GM10248 (cell line): ENCODE measurements at regions not wholly inside any gene's neighbourhood (a gene's known extent, or its start where the extent isn't known, plus 50 kb on each side); places are given as distances from the start of the nearest gene placed in this dataset.

ENCODE experiments used
- CTCF ChIA-PET: fragments of 300-600 bp; sonication (Branson Sonifier 250); formaldehyde crosslinking; extraction: SDS; loops from one replicate; lab custom pipeline; 2021; ENCODE audit warnings: antibody characterized with exemption; lab: Yijun Ruan, JAX
- POLR2A ChIA-PET: fragments of 350-650 bp; sonication (Branson Sonifier 250); formaldehyde crosslinking; extraction: SDS; loops from one replicate; lab custom pipeline; 2020; ENCODE audit warnings: antibody characterized with exemption; lab: Yijun Ruan, JAX
- DNase-seq: peaks from one replicate; pipeline ENCODE4 v3.0.0; 2012; ENCODE audit errors: extremely low spot score
- TF ChIP-seq, protein P1 (sequence below): IDR thresholded peaks from 2 replicates; pipeline ENCODE4 v1.5.1; 2012; ENCODE audit warnings: mild to moderate bottlenecking, low read depth; ENCODE audit errors: extremely low read depth, missing control alignments, control extremely low read depth

DNA sequence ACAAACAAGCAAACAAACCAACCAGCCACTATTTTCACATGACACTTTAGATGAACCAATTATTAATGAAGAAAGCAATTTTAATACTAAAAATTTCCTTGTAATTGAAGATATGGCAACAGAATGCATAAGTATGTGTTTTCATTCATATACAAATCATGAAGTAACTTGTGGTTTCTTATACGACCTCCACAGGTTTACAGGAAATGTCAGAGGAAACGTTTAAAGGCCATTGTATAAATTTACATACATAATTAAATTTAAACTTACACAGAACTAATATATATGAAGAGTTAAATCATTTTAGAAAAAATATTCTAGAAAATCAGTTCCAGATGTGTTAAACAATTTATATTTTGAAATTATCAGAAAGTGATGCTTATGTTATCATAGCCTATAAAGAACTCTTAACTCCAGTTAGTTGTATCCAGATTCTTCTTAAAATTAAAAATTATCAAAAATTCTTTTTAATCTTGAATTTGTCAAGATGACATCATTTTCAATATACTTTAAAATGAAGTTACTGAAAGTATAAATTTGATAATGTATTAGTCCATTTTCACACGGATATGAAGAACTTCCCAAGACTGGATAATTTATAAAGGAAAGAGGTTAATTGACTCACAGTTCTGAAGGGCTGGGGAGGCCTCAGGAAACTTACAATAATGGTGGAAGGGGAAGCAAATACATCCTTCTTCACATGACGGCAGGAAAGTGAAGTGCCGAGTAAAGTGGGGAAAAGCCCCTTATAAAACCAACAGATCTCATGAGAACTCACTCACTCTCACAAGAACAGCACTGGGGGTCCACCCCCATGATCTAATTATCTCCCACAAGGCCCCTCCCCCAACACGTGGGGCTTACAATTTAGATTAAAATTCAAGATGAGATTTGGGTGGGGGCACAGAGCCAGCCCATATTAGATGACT is 192.0 kb downstream of the PIK3R1 start:
- no peak for DNase-seq
- ChIA-PET POLR2A (no interaction called here), CTCF (interaction anchor here (0.9 to 1.5 kb wide), 3 partner anchors 12 to 42 kb away, joined by 3 to 6 read pairs (median 4); no protein-coding TSS in a partner anchor)
- TF ChIP-seq, protein P1, sequence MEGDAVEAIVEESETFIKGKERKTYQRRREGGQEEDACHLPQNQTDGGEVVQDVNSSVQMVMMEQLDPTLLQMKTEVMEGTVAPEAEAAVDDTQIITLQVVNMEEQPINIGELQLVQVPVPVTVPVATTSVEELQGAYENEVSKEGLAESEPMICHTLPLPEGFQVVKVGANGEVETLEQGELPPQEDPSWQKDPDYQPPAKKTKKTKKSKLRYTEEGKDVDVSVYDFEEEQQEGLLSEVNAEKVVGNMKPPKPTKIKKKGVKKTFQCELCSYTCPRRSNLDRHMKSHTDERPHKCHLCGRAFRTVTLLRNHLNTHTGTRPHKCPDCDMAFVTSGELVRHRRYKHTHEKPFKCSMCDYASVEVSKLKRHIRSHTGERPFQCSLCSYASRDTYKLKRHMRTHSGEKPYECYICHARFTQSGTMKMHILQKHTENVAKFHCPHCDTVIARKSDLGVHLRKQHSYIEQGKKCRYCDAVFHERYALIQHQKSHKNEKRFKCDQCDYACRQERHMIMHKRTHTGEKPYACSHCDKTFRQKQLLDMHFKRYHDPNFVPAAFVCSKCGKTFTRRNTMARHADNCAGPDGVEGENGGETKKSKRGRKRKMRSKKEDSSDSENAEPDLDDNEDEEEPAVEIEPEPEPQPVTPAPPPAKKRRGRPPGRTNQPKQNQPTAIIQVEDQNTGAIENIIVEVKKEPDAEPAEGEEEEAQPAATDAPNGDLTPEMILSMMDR: no peak

- TF ChIP-seq, protein P1: no peak
- no peak for DNase-seq
- ChIA-PET POLR2A (no interaction called here), CTCF (interaction anchor here (0.8 to 1.5 kb wide), 5 partner anchors 9 to 43 kb away, joined by 3 to 6 read pairs (median 4); no protein-coding TSS in a partner anchor)
These were observed 192.9 kb downstream of the PIK3R1 start for GRCh38 chr5:68408345-68408871.

DNA sequence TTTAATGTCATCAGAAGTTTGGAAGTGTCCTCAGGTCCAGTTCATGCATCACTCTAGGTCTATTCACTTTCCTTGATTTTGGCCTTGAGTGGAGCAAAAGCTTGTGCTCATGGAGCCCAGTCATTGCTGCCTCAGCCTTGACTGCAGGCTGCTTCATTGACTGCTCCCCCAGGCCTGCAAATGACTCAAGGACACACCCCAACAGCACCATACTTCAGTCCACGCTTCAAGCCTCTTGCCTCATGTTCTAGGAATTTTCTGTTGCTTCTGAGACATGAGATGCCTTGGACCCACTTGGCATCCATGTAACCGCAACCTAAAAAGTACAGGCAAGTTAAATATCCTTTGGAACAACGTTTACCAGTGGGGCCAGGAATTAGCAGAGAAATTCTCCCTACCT is 193.7 kb downstream of the PIK3R1 start:
- no peak for DNase-seq
- POLR2A ChIA-PET: no interaction called here
- CTCF ChIA-PET: interaction anchor here (1.0 to 1.5 kb wide), 3 partner anchors 8 to 14 kb away, joined by 4 to 6 read pairs (median 4); no protein-coding TSS in a partner anchor
- TF ChIP-seq, protein P1: no peak

- TF ChIP-seq, protein P1: no peak
- DNase-seq: no peak
- CTCF ChIA-PET: interaction anchor here (1.0 to 1.4 kb wide), 3 partner anchors 9 to 79 kb away, joined by 3 to 4 read pairs (median 3); no protein-coding TSS in a partner anchor
- POLR2A ChIA-PET: no interaction called here
These were observed 195.6 kb downstream of the PIK3R1 start for GRCh38 chr5:68411161-68411560.

DNA sequence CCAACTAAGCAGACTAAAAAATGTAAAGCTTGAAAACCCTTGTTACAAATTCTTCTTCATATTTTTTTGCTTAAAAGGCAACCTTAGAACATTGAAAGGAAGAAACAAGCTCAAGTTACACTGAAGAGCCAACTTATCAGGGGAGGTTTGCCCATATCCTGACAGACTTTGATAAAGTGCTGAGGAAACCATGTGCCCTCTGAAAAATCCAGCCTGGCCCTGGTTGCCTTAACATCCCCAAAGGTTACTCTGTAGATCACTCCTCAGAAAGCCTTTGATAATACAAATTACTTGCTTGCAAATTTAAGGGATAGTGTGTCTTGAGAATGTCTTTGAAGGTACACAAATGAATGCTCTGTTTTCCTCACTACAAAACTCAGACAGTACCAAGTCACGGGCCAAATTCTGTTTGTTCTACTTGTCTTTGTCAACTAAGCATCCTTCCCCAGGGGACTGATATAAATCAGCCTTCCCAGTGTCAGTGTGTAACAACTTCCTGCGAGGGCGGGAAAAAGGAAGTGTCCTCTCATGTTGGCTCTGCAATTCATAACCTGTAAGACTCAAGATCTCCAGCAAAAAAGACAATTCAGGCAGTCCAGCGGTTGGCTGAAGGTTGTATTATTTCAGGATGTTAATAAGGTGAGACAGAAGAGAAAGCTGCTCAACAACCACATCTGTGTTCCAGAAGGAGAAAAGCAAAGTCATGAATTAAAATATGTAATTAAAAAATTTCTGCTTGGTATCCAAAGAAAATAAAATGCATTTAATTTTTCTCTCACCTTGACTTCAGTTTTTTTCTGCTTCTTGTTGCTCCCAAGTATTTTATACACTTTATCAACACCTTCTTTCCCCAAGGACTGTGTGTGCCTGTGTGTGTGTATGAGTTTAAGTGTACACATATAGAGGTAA is 199.9 kb downstream of the PIK3R1 start:
- TF ChIP-seq, protein P1: no peak
- POLR2A ChIA-PET: no interaction called here
- no peak for DNase-seq
- CTCF ChIA-PET: interaction anchor here (0.9 to 1.8 kb wide), 9 partner anchors 8 to 139 kb away, joined by 3 to 8 read pairs (median 3); no protein-coding TSS in a partner anchor
